ENCODE measurements at regions not wholly inside any gene's neighbourhood (a gene's known extent, or its start where the extent isn't known, plus 50 kb on each side); places are given as distances from the start of the nearest gene placed in this dataset.

DNA sequence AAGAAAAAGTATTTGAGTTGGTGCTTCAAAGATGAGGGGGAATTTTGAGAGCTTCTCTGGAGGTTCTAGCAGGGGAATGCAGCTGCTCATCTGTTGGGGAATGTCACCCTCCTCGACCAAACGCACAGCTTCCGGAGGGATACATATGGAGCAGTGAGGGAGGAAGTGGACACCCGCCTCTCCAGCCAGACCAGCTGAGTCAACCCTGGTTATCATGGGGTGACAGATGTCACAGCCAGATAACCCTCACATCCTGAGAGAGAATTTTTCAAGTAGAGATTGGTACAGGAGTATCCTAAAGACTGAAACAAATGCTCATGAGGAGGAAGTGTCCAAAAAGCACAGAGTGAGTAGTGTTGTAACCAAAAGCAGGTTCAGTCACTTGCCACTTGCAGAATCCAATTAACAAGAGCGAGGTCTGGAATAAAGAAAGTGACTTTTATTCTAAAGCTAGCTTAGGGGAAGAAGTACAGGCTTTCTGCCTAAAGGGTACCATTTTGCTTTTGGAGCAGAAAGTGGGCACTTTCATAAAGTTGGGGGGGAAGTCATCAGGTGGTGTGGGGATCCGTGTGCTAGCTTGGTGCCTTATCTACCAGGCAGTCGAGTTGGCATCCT, 395.2 kb downstream of the RAD51AP2 start:
- no peak for DNase-seq

DNA sequence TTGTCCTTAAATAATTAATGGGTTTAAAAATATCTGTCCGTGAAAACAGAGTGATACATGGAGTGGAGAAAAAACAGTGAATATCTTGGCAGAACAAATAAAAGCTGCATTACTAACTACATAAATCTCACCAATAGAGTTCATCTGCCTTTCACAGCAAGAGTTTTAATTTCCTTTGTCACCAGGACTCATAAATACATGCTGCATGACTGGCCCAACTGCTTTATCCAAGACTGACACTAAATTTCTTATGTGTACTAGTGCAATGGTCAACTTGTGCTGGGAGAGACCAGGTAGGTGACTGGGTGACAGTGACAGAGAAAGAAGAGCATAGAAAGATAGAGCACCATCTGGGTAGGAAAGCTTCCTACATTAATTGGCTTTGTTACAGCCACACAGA, 402.8 kb downstream of the RAD51AP2 start:
- no peak for DNase-seq

DNA sequence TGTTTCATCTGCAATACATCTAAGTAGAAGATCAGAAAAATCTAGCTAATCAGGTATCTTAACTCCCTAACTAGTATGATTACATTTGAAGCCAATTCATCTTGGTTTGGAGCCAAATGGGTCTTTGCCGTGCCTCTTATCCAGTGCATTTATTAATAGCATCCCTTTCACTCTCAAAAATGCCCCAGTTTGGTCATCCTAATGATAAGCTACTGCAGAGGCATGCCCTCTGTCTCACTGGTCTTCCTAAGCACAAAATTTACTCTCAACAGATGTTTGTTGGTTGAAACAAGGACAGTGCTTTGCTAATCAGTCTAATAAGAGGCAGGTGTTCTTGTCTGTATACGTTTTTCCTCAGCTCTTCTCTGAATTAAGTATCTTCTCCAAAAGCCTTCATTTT, 403.2 kb downstream of the RAD51AP2 start:
- no peak for DNase-seq

DNA sequence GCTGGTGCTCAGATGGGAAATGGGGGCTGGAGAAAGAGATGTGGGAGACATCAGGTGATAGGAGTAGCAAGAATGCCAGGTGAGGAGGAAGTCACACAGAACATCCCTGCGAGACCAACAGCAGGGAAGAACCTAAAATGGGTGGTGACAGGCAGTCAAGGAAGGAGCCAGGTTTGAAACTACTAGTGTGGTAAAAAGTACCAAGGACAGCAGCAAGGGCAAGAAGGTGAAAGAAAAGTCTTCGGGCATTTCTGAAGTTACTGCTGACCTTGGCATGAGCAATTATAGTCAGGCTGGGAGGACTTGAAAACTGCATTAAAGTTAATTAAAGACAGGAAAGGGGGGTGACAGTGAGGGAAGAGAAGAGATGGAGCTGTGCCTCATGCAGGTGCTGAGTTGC, 410.4 kb downstream of the RAD51AP2 start:
- DNase-seq, result no peak

DNA sequence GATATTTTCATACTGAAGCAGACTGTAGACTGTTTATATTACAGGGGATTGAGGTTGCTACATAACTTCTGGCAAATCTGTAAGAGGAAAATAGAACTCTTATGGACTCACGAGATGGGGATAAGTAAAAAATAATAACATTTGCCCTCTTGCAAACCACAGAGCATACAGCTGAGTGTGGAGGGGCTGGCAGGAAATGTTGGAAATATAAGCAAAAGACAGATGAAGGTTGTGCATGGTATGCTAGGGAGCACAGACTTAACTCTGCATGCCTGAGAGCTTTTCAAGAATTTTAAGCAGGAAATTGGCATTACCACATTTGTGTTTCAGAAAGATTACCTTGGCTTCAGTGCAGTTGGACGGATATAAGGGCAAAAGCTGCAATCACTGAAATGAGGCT, 411.1 kb downstream of the RAD51AP2 start:
- no peak for DNase-seq

DNA sequence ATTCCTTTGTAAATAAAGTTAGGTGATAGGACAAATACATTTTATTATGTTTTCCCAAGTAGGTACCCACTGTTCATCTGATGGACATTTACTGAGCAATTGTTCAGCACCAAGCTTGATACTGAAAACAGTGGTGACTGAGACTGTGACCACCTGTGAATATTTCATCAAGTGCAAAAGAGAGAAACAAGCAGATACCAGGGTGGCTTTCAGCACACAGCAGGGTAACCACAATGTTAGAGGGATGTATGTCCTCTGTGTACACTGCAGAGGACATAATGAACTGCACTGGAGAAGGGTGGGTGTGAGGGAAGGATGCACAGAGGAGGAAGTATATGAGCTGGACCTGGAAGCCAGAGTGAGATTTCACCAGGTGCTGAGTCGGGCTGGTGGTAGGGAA, 411.8 kb downstream of the RAD51AP2 start:
- DNase-seq, result no peak

DNA sequence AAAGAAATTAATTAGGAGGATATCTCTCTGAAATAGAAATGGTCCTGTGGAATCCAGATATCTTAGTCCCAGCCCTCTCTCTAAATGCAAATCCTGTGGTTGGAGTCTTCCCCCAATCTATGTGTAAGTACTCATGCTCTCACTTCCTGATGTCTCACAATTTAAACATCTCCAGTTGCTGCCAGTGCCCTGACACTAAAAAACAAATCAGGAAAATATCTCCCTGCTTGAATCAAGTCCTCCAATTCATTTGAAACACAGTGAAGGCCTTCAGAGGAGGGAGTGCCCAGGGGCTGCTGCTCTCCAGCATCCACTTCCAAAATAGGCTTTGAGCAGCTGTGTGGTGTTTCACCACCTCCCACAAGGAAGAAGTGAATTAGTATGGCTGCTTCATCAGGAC, 413.8 kb downstream of the RAD51AP2 start:
- DNase-seq, result no peak

DNA sequence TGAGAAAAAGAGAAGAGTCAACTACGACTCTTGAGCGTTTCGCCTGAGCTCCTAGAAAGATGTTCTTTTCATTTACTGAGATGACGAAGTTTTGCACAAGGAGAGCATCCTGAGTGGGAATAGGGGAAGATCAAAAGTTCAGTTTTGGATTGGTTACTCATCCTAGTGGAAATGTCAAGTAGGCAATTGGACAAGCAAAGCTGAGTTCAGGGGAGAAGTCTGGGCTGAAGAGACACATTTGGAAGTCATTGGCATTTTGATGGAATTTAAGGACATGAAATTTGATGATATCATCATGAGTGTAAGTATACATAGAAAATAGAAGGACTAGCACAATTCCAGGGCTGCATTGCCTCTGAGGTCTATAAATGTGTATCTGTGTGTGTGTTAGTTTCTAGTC, 416.6 kb downstream of the RAD51AP2 start:
- DNase-seq, result no peak

DNA sequence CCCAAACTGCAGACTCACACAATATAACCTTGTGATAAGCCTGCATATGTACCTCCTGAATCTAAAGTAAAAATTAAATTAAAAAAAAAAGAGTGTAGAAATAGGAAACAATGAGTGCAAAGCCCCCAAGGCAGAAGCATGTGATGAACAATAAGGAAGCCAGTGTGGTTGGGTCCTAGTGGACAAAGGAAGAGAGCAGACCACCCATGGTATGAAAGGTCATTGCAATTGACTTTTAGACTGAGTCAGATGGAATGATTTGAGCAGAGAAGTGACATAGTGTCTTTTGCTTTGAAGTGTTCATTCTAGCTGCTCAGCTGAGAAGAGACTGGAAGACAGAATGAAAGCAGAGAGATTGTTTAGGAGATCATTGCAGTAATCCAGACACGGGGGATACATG, 417.1 kb downstream of the RAD51AP2 start:
- DNase-seq, result no peak

DNA sequence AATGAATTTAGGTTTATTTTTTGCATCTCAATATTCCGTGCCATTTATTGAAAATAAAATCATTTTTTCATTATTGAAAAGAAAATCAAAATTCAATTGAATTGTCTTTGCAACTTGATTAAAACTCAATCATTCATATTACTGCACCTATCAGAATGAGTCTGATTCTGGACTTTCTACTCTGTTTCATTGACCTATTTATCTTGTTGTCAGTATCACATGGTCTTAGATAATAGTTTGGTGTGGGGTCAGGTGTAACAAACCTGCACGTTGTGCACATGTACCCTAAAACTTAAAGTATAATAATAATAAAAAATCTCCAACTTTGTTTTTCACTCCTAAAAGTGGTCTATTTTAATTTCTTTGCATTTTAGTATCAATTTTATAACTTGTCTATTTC, 422.9 kb downstream of the RAD51AP2 start:
- DNase-seq, result no peak

DNA sequence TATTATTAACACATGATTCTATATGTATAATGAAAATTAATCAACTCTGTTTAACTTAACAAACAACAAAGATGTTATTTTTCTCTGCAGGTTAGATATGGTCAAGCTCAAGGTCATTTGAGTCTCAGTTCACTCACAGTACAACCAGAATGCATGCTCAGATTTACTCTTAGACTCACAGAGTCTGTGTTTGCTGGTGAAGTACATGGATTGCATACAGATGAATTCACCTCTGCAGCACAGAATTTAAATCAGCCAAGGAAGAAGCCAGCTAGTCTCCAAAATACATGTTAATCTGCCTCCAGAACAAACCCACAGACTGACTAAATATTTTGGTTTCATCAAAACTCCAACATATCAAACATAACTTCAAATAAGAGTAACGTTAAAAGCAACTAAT, 424.5 kb downstream of the RAD51AP2 start:
- no peak for DNase-seq

DNA sequence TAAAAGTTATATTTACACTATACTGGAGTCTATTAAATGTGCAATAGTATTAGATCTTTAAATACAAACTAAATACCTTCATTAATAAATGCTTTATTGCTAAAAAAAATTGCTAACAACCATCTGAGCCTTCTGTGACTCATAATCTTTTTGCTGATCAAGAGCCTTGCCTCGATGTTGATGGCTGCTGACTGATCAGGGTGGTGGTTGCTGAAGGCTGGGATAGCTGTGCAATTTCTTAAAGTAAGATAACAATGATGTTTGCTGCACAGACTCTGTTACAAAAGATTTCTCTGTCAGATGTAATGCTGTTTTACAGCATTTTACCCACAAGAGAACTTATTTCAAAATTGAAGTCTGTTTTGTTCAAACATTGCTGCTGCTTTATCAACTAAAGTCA, 421.4 kb upstream of the CYRIA start:
- DNase-seq, result no peak

DNA sequence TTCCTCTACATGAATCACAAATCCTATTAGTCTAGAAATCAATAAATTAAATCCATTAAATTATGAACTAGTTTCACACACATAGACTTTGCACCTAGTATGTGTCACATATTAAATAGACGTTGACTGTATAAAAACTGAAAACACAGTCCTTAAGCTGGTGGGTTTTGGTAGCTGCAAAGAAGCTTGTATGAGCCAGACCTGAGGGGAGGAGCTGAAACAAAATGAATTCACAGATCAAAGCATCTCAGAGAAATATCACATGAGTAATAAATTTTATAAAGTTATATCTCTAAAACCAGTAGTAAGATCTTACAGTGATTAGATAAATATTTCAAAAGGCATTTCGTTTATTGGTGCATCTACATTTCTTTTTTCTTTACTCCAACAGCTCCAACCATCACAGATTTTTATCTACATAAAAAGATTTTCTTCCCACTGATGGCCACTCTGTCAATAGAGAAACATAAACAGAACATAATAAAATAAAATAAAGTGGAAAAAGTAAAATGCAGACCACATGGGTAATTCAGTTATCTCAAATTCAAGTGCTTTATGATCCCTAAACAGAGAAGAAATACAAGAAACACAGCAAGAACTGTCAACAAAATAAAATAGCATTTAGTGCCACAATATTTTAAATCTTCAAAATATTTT, 420.0 kb upstream of the CYRIA start:
- DNase-seq, result no peak

DNA sequence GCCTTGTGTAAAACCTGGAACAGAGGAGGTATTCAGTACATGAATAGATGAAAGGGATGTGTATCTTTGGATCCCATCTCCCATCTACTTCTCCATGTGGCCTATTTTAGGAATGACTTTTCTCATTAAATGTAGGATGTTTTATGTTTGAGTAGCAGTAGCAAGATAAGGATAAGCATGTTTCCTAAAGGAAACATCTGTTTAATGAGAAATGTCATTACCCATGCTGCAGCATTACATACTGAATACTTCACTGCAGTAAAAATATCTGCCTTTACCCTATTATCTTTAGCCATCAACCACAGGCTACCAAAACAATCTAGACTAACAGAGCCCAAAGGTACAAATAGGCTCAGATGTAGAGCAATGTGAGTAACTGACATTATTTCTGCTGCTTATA, 419.2 kb upstream of the CYRIA start:
- no peak for DNase-seq

DNA sequence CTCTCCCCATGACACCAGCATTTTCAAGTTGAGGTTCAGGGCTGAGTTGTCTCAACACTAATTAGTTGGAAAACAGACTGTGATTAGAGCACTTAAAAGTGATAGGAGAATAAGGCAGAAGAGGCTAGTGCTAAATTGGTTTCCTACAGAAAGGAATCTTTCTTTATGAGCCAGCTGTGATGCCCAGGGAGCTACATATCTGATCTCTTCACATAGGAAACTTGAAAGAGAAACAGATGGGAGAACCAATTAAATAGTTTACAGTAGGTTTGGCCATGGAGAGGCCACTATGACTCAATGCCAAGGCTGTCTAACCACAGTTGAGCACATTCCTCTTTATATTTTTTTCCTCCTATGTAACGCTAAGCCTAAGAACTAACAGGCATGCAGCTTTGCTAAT, 418.3 kb upstream of the CYRIA start:
- no peak for DNase-seq

DNA sequence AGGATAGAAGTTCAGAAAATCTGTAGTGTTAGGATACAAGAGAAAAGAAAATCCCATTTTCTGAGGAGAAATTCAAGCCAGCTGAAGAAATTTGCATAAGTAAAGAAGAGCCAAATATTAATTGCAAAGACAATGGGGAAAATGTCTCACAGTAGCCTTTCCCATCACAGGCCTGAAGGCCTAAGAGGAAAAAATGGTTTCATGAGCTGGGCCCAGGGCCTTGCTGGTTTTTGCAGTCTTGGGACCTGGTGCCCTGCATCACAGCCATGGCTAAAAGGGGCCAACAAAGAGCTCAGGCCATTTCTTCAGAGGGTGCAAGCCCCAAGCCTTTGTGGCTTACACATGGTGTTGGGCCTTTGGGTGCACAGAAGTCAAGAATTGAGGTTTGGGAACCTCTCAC, 413.6 kb upstream of the CYRIA start:
- DNase-seq, result no peak

DNA sequence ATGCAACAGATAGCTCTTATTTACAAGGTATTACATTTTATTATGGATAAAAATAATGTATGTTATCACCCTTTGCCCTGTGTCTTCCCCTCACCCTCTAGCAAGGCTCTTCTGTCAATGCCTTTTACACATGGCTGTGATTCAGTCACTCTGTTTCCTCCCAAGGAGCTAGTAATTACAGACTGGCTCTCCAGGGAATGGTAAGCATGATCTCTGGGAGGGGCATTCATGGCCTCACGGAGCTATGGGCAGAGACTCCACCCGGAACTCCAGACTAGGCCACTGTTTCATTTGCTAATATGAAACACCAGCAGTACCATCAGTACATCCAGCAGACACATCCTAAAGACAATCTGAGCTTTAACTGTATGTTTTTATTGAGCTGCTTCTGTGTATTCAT, 410.9 kb upstream of the CYRIA start:
- no peak for DNase-seq

DNA sequence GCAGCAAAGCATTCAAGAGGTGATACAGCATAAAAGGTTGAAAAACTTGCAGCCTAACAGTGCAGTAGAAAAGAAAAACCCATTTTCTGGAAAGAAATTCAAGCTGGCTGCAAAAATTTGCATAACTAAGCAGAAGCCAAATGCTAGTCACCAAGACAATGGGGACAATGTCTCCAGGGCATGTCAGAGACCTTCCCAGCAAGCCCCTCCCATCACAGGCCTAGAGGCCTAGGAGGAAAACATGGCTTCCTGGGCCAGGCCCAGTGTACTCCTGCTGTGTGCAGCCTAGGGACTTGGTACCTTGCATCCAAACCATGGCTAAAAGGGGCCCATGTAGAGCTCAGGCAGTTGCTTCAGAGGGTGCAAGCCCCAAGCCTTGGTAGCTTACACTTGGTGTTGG, 405.1 kb upstream of the CYRIA start:
- no peak for DNase-seq

DNA sequence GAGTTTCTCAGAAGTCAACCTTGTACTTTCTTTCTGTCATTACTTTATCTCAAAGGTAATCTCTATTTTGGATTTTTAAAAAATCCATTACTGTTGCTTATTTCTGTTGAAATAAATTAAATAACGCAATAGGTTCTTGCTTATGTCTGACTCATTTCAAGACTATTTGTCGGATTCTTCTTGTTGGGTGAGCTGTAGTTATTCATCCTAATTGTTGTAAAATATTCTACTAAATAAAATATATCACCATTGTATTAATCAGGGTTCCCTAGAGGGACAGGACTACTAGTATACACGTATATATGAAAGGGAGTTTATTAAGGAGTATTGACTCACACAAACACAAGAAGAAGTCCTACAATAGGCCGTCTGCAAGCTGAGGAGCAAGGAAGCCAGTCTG, 403.9 kb upstream of the CYRIA start:
- DNase-seq, result no peak

DNA sequence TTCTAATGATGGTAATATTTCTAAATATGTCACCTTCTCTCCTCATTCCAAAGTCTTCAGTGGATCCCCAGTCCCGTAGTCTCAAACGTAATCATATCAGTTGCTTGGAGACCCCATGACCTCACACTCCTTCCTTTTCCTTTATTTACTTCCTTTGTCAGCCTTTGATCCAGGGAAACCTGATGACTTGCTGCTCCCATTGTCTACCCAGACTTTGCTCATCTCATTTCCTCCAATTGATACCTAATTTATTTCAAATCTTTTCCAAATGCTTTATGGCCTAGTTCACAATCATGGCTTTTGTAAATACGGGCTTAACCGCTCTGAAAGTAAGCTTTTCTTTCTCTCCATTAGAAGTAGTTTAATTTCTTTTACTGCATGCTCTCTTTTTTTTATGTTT, 402.4 kb upstream of the CYRIA start:
- DNase-seq, result no peak

DNA sequence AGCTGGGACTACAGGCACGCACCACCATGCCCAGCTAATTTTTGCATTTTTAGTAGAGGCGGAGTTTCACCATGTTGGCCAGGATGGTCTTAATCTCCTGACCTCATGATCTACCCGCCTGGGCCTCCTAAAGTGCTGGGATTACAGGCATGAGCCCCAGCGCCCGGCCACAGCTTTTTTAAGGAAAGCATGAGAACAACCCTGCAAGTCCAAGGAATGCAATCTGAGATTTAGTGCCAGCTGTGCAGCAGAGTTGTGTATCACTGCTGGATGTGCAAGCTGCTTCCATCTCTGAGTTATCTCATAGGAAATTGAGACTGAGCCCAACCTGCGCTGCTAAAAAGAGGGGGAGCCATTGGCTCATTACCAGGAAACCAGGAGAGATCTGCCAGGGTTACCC, 399.9 kb upstream of the CYRIA start:
- no peak for DNase-seq

DNA sequence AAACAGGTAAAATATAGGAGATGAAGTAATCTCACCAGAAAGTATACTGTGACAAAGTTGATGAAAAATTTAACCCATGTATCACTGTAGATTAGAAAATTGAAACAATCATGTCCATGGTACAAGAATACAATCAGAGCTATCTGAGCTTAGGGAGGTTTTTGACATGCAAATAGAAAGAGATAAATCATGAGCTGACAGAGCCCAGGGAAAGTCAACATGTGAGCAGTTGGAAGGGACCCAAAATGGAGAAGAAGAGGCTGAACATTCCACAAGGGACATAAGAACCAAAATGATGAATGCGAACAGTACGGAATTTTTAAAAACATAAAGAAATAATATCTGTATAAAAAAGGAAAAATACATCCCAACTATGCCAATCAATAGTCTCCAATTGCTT, 395.4 kb upstream of the CYRIA start:
- no peak for DNase-seq

DNA sequence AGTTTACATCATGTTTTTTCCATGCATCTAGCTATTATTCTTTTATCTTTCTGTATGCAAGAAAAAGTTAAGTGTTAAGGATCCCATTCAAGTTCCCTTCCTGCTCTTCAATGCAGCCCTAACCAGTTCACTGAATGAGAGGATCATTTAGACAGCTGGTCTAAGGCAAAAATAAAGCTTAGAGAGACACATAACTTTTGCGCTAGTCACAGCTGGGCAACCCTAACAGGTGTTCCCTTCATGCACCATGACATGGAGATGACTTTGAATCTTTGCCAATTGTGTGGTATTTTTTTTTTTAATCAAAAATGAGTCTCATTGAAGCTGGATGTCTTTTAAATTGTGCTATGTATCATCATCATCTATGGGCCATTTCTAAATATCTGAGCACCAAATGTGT, 393.8 kb upstream of the CYRIA start:
- no peak for DNase-seq

DNA sequence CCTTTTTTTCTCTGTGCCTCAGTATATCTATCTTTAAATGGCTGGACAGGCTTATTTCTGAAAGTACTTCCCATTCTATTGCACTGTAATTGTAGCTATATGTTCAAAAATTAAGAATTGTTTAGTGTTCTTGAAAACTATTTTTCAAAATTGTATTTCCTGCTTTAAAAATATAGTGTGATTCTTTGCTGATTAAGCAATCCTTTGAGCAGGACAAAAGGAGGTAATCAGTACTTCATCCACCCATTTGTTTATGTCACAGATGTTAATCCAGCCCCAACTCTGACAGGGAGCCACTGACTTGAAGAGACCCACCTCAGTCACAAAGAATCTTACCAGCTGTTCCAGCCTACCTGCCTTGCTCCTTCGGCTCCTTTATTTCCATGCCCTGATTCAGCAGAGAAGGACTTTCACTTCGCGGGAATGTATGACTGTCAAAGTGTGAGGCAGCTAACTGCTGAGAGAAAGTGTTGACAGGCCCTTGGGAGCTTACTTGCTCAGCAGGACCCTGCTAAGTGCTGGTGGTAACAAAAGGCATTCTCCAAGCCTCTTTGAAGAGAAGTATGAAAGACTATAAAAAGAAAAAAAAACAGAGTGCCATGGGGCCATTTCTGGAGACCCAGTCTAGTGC, 393.3 kb upstream of the CYRIA start:
- DNase-seq, result no peak
